WTC11 (cell line): ENCODE measurements at regions not wholly inside any gene's neighbourhood (a gene's known extent, or its start where the extent isn't known, plus 50 kb on each side); places are given as distances from the start of the nearest gene placed in this dataset.

Source experiments
- ATAC-seq: fragments of 200-7000 bp; cut with Tn5 transposase; 2 replicates; pipeline ENCODE4 v1.10.0; 2021; ENCODE audit warnings: mild to moderate bottlenecking, moderate library complexity
- CTCF ChIA-PET: fragments of 300-600 bp; sonication (Branson Sonifier 250); formaldehyde crosslinking; loops from one replicate; lab custom pipeline; 2021; ENCODE audit warnings: antibody characterized with exemption; lab: Charles Lee
- POLR2A ChIA-PET: fragments of 350-600 bp; sonication (Branson Sonifier 250); formaldehyde crosslinking; loops from one replicate; lab custom pipeline; 2021; ENCODE audit warnings: antibody characterized with exemption; lab: Charles Lee
- DNase-seq: peaks from one replicate; pipeline ENCODE4 v3.0.0; 2021; ENCODE audit warnings: low spot score
- H3K27ac Mint-ChIP-seq: 2 replicates; pipeline ENCODE4 v1.8.0; 2021; ENCODE audit warnings: mixed read lengths
- H3K27me3 Mint-ChIP-seq: 2 replicates; pipeline ENCODE4 v1.8.0; 2021; ENCODE audit warnings: low read depth, mild to moderate bottlenecking, moderate library complexity, mixed read lengths
- H3K36me3 Mint-ChIP-seq: 2 replicates; pipeline ENCODE4 v1.8.0; 2021; ENCODE audit warnings: mixed read lengths
- H3K4me1 Mint-ChIP-seq: 2 replicates; pipeline ENCODE4 v1.8.0; 2022; ENCODE audit warnings: mixed read lengths
- H3K4me3 Mint-ChIP-seq: 2 replicates; pipeline ENCODE4 v1.8.0; 2021; ENCODE audit warnings: mild to moderate bottlenecking, moderate library complexity, mixed read lengths
- H3K9me3 Mint-ChIP-seq: 2 replicates; pipeline ENCODE4 v1.8.0; 2021; ENCODE audit warnings: mixed read lengths
- ATF6 ChIP-seq: sonication (generic); formaldehyde crosslinking; IDR thresholded peaks from 2 replicates; pipeline ENCODE4 v1.8.1; 2023; ENCODE audit warnings: mild to moderate bottlenecking, missing genetic modification reagents
- CBFB ChIP-seq: sonication (generic); formaldehyde crosslinking; IDR thresholded peaks from 2 replicates; pipeline ENCODE4 v1.8.1; 2022; ENCODE audit warnings: mild to moderate bottlenecking, low read depth, missing genetic modification reagents
- CREB1 ChIP-seq: sonication (generic); formaldehyde crosslinking; IDR thresholded peaks from 2 replicates; pipeline ENCODE4 v1.8.0; 2023; ENCODE audit warnings: mild to moderate bottlenecking, missing genetic modification reagents
- FOXJ3 ChIP-seq: sonication (generic); formaldehyde crosslinking; IDR thresholded peaks from 2 replicates; pipeline ENCODE4 v1.9.0; 2021; ENCODE audit warnings: missing genetic modification reagents, mild to moderate bottlenecking, borderline replicate concordance
- GABPB1 ChIP-seq: sonication (generic); formaldehyde crosslinking; IDR thresholded peaks from 2 replicates; pipeline ENCODE4 v1.8.1; 2023; ENCODE audit warnings: mild to moderate bottlenecking, missing genetic modification reagents
- HMGA2 ChIP-seq: fragments of 250-450 bp; sonication (Bioruptor Pico); IDR thresholded peaks from 2 replicates; pipeline ENCODE4 v1.4.0; 2021; ENCODE audit warnings: mild to moderate bottlenecking, moderate library complexity
- IRF1 ChIP-seq: sonication (generic); formaldehyde crosslinking; IDR thresholded peaks from 2 replicates; pipeline ENCODE4 v1.8.0; 2023; ENCODE audit warnings: missing genetic modification reagents
- JUN ChIP-seq: sonication (generic); formaldehyde crosslinking; IDR thresholded peaks from 2 replicates; pipeline ENCODE4 v1.8.0; 2023; ENCODE audit warnings: mild to moderate bottlenecking, missing genetic modification reagents
- KAT7 ChIP-seq: sonication (generic); formaldehyde crosslinking; IDR thresholded peaks from 2 replicates; pipeline ENCODE4 v1.8.1; 2023; ENCODE audit warnings: missing genetic modification reagents, mild to moderate bottlenecking, borderline replicate concordance
- MAX ChIP-seq: sonication (generic); formaldehyde crosslinking; IDR thresholded peaks from 2 replicates; pipeline ENCODE4 v1.8.0; 2022; ENCODE audit warnings: mild to moderate bottlenecking, missing genetic modification reagents
- NFE2L1 ChIP-seq: sonication (generic); formaldehyde crosslinking; IDR thresholded peaks from 2 replicates; pipeline ENCODE4 v1.8.1; 2023; ENCODE audit warnings: missing genetic modification reagents
- NFYB ChIP-seq: sonication (generic); formaldehyde crosslinking; conservative IDR thresholded peaks from 2 replicates; pipeline ENCODE4 v1.8.0; 2022; ENCODE audit warnings: low read depth, missing genetic modification reagents
- RELA ChIP-seq: sonication (generic); formaldehyde crosslinking; IDR thresholded peaks from 2 replicates; pipeline ENCODE4 v1.8.1; 2022; ENCODE audit warnings: missing genetic modification reagents, mild to moderate bottlenecking, borderline replicate concordance
- RORB ChIP-seq: fragments of 250-450 bp; sonication (Bioruptor Pico); IDR thresholded peaks from 2 replicates; pipeline ENCODE4 v1.9.0; 2021; ENCODE audit warnings: mild to moderate bottlenecking
- SMAD4 ChIP-seq: sonication (generic); formaldehyde crosslinking; IDR thresholded peaks from 2 replicates; pipeline ENCODE4 v1.8.0; 2022; ENCODE audit warnings: mild to moderate bottlenecking, missing genetic modification reagents
- SP1 ChIP-seq: sonication (generic); formaldehyde crosslinking; conservative IDR thresholded peaks from 2 replicates; pipeline ENCODE4 v1.8.1; 2022; ENCODE audit warnings: missing genetic modification reagents
- TEAD4 ChIP-seq: sonication (generic); formaldehyde crosslinking; IDR thresholded peaks from 2 replicates; pipeline ENCODE4 v1.8.0; 2022; ENCODE audit warnings: mild to moderate bottlenecking, missing genetic modification reagents
- TP53 ChIP-seq: sonication (generic); formaldehyde crosslinking; IDR thresholded peaks from 2 replicates; pipeline ENCODE4 v1.8.1; 2023; ENCODE audit warnings: mild to moderate bottlenecking, missing genetic modification reagents
- ZNF121 ChIP-seq: sonication (generic); formaldehyde crosslinking; IDR thresholded peaks from 2 replicates; pipeline ENCODE4 v1.8.0; 2023; ENCODE audit warnings: missing genetic modification reagents
- TF ChIP-seq, protein P1 (sequence below): fragments of 250-450 bp; sonication (Bioruptor Pico); IDR thresholded peaks from 2 replicates; pipeline ENCODE4 v1.9.0; 2021; ENCODE audit warnings: mild to moderate bottlenecking, borderline replicate concordance
- TF ChIP-seq, protein P2 (sequence below): sonication (generic); formaldehyde crosslinking; IDR thresholded peaks from 2 replicates; pipeline ENCODE4 v1.8.1; 2023; ENCODE audit warnings: mild to moderate bottlenecking, missing genetic modification reagents, moderate library complexity
- TF ChIP-seq, protein P3 (sequence below): sonication (generic); formaldehyde crosslinking; IDR thresholded peaks from 2 replicates; pipeline ENCODE4 v1.8.1; 2022; ENCODE audit warnings: missing genetic modification reagents, borderline replicate concordance

DNA sequence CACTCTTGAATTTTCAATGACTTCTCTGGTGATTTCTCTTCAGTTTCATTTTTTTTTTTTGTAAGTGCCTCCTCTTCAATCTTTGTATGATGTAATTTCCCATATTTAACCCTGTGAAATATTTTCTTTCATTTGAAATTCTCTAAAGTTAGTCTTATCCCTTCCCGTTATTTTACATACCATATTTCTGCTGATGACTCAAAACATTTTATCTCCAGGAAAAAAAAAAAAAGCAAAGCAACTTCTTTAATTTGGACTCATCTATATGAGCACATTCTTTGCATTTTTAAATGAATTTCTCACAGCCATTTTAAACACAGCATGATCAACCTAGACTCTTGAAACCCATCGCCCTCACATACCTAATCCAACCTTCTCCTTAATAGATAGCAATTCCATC is 1831.4 kb downstream of the ARAP2 start (continued):
- TF ChIP-seq ATF6 (CRISPR knock-in tag) (no peak), FOXJ3 (CRISPR knock-in tag) (no peak)

GRCh38 chr4:34417160-34417559 is 1827.2 kb downstream of the ARAP2 start:
- CTCF ChIA-PET = no interaction called here
- no peak for TF ChIP-seq MAX (CRISPR knock-in tag)
- no peak for TF ChIP-seq KAT7 (CRISPR knock-in tag)
- ATAC-seq (no peak), DNase-seq (no peak)
- no peak overlapping the region for H3K27ac Mint-ChIP-seq
- peaks cover 7% of the 10 kb centered on the region for H3K36me3 Mint-ChIP-seq
- peaks cover 12% of the 10 kb centered on the region for H3K9me3 Mint-ChIP-seq
- H3K4me3 Mint-ChIP-seq = no peak overlapping the region
- no peaks in the 10 kb centered on the region for H3K27me3 Mint-ChIP-seq
- POLR2A ChIA-PET = interaction anchor here (0.6 kb wide), 1 partner anchor 65 kb away, joined by 6 read pairs; no protein-coding TSS in a partner anchor
- H3K4me1 Mint-ChIP-seq = no peaks in the 10 kb centered on the region

DNA sequence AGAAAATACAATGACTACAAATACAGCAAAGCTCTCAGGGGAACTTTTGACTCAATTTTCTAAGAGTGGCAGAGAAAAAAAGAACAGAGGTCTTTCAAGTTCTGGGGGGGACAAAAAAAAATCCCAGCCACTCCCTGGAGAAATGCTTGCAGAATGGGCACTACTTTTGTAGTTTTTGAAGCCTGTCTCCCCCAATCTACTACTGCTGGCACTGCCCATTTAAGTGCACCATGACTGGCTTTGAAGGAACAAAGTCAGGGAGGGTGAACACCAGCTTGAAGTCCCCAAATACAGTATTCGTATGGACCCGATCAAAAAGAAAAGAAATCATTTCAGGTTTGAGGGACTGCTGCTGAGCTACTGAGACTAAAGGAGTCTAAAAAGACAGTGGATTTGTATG is 1824.4 kb downstream of the ARAP2 start:
- POLR2A ChIA-PET = no interaction called here
- H3K27me3 Mint-ChIP-seq = no peaks in the 10 kb centered on the region

More for the DNA sequence above, 1824.4 kb downstream of the ARAP2 start:
- no peak for DNase-seq
- TF ChIP-seq ZNF121 (CRISPR knock-in tag) (no peak), IRF1 (CRISPR knock-in tag) (no peak), SMAD4 (CRISPR knock-in tag) (no peak), CBFB (CRISPR knock-in tag) (no peak), NFYB (CRISPR knock-in tag) (no peak), HMGA2 (no peak), FOXJ3 (CRISPR knock-in tag) (no peak), CREB1 (CRISPR knock-in tag) (no peak), SP1 (CRISPR knock-in tag) (no peak), NFE2L1 (no peak), TEAD4 (no peak), JUN (CRISPR knock-in tag) (no peak), RELA (CRISPR knock-in tag) (no peak), TP53 (CRISPR knock-in tag) (no peak), RORB (CRISPR knock-in tag) (no peak), GABPB1 (CRISPR knock-in tag) (no peak)
- TF ChIP-seq, protein P1, sequence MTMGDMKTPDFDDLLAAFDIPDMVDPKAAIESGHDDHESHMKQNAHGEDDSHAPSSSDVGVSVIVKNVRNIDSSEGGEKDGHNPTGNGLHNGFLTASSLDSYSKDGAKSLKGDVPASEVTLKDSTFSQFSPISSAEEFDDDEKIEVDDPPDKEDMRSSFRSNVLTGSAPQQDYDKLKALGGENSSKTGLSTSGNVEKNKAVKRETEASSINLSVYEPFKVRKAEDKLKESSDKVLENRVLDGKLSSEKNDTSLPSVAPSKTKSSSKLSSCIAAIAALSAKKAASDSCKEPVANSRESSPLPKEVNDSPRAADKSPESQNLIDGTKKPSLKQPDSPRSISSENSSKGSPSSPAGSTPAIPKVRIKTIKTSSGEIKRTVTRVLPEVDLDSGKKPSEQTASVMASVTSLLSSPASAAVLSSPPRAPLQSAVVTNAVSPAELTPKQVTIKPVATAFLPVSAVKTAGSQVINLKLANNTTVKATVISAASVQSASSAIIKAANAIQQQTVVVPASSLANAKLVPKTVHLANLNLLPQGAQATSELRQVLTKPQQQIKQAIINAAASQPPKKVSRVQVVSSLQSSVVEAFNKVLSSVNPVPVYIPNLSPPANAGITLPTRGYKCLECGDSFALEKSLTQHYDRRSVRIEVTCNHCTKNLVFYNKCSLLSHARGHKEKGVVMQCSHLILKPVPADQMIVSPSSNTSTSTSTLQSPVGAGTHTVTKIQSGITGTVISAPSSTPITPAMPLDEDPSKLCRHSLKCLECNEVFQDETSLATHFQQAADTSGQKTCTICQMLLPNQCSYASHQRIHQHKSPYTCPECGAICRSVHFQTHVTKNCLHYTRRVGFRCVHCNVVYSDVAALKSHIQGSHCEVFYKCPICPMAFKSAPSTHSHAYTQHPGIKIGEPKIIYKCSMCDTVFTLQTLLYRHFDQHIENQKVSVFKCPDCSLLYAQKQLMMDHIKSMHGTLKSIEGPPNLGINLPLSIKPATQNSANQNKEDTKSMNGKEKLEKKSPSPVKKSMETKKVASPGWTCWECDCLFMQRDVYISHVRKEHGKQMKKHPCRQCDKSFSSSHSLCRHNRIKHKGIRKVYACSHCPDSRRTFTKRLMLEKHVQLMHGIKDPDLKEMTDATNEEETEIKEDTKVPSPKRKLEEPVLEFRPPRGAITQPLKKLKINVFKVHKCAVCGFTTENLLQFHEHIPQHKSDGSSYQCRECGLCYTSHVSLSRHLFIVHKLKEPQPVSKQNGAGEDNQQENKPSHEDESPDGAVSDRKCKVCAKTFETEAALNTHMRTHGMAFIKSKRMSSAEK = no peak
- TF ChIP-seq, protein P2, sequence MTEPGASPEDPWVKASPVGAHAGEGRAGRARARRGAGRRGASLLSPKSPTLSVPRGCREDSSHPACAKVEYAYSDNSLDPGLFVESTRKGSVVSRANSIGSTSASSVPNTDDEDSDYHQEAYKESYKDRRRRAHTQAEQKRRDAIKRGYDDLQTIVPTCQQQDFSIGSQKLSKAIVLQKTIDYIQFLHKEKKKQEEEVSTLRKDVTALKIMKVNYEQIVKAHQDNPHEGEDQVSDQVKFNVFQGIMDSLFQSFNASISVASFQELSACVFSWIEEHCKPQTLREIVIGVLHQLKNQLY (CRISPR knock-in tag) = no peak
- TF ChIP-seq, protein P3, sequence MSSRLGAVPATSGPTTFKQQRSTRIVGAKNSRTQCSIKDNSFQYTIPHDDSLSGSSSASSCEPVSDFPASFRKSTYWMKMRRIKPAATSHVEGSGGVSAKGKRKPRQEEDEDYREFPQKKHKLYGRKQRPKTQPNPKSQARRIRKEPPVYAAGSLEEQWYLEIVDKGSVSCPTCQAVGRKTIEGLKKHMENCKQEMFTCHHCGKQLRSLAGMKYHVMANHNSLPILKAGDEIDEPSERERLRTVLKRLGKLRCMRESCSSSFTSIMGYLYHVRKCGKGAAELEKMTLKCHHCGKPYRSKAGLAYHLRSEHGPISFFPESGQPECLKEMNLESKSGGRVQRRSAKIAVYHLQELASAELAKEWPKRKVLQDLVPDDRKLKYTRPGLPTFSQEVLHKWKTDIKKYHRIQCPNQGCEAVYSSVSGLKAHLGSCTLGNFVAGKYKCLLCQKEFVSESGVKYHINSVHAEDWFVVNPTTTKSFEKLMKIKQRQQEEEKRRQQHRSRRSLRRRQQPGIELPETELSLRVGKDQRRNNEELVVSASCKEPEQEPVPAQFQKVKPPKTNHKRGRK (CRISPR knock-in tag) = no peak
- TF ChIP-seq, all 79 proteins: peak for 0
- Mint-ChIP-seq H3K9me3 (no peaks in the 10 kb centered on the region), H3K4me1 (peaks cover 4% of the 10 kb centered on the region; the same call in 1 of the 2 replicates), H3K36me3 (no peaks in the 10 kb centered on the region), H3K4me3 (no peak overlapping the region), H3K27ac (no peak overlapping the region)
- CTCF ChIA-PET = no interaction called here
- no peak for ATAC-seq
